GM21825 (cell line): ENCODE measurements at regions not wholly inside any gene's neighbourhood (a gene's known extent, or its start where the extent isn't known, plus 50 kb on each side); places are given as distances from the start of the nearest gene placed in this dataset.
"Not testable (repeated sequence)": the region's sequence is repeated elsewhere in the genome, so short reads cannot be mapped to it uniquely, and the experiment has no call there.

Source experiments
- ATAC-seq: cut with Tn5 transposase; IDR thresholded peaks from one replicate; pipeline ENCODE4 v1.9.1; 2021; ENCODE audit warnings: mild to moderate bottlenecking, moderate library complexity; ENCODE audit not compliant: unreplicated experiment

GRCh38 chr1:217140041-217140901 lies 417.0 kb upstream of the ESRRG start:
- ATAC-seq = no peak

- no peak for ATAC-seq
Observed at GRCh38 chr1:217139513-217139912, 416.3 kb upstream of the ESRRG start.

- ATAC-seq = no peak
Observed at GRCh38 chr1:217138799-217139466, 415.7 kb upstream of the ESRRG start.

GRCh38 chr1:217138173-217138765 lies 415.0 kb upstream of the ESRRG start:
- ATAC-seq = no peak

GRCh38 chr1:217137210-217137881 lies 414.1 kb upstream of the ESRRG start:
- ATAC-seq = no peak

GRCh38 chr1:217136895-217137205 lies 413.6 kb upstream of the ESRRG start:
- no peak for ATAC-seq

GRCh38 chr1:217135987-217136894 lies 413.0 kb upstream of the ESRRG start:
- ATAC-seq = no peak

GRCh38 chr1:217135569-217135915 lies 412.3 kb upstream of the ESRRG start:
- no peak for ATAC-seq

GRCh38 chr1:217134857-217135568 lies 411.8 kb upstream of the ESRRG start:
- no peak for ATAC-seq

GRCh38 chr1:217133958-217134856 lies 411.0 kb upstream of the ESRRG start:
- ATAC-seq = no peak

- ATAC-seq = no peak
Observed at GRCh38 chr1:217133092-217133491, 409.9 kb upstream of the ESRRG start.

GRCh38 chr1:217123340-217123739 lies 400.1 kb upstream of the ESRRG start:
- ATAC-seq = not testable (repeated sequence)

- ATAC-seq = no peak
Observed at GRCh38 chr1:217117973-217118465, 394.8 kb upstream of the ESRRG start.

GRCh38 chr1:217115404-217116380 lies 392.5 kb upstream of the ESRRG start:
- no peak for ATAC-seq

GRCh38 chr1:217109928-217110327 lies 386.7 kb upstream of the ESRRG start:
- no peak for ATAC-seq

GRCh38 chr1:217106231-217106901 lies 383.1 kb upstream of the ESRRG start:
- ATAC-seq = no peak

GRCh38 chr1:217105437-217105836 lies 382.2 kb upstream of the ESRRG start:
- ATAC-seq = no peak
